H1 (cell line): ENCODE measurements at regions not wholly inside any gene's neighbourhood (a gene's known extent, or its start where the extent isn't known, plus 50 kb on each side); places are given as distances from the start of the nearest gene placed in this dataset.

ENCODE experiments used
- CTCF ChIA-PET: fragments of 300-600 bp; sonication (Branson Sonifier 250); formaldehyde crosslinking; loops from one replicate; lab custom pipeline; 2021; ENCODE audit not compliant: partially characterized antibody; lab: Charles Lee
- POLR2A ChIA-PET: fragments of 300-600 bp; sonication (Branson Sonifier 250); formaldehyde crosslinking; loops from one replicate; lab custom pipeline; 2021; ENCODE audit warnings: inconsistent platforms; ENCODE audit not compliant: partially characterized antibody; lab: Charles Lee
- DNase-seq, 2 experiments: peaks; one replicate each; pipeline versions ENCODE4 v3.0.0 to v3.0.0-alpha.2; 2010 to 2022; ENCODE audit warnings: low spot score in 2 of 2, low read depth in 1 of 2, mixed read lengths in 1 of 2
- FAIRE-seq: peaks from 2 replicates; lab custom pipeline; 2011; peaks lifted over from hg19 to GRCh38; lab: Jason Lieb, UNC
- H2AFZ ChIP-seq: 2 replicates; pipeline ENCODE4 v1.8.1; 2012; ENCODE audit warnings: low read length, inconsistent platforms
- H2AK5ac ChIP-seq: 2 replicates; pipeline ENCODE4 v1.6.1; 2013; ENCODE audit warnings: low read depth, low read length
- H2BK120ac ChIP-seq: replicated peaks from 2 replicates; pipeline ENCODE3; 2013; ENCODE audit warnings: low read depth, low read length, inconsistent platforms
- H2BK12ac ChIP-seq: 2 replicates; pipeline ENCODE4 v1.6.1; 2013; ENCODE audit warnings: low read depth, low read length
- H2BK15ac ChIP-seq: 2 replicates; pipeline ENCODE4 v1.6.1; 2013; ENCODE audit warnings: low read length
- H2BK20ac ChIP-seq: 2 replicates; pipeline ENCODE4 v1.6.1; 2013; ENCODE audit warnings: low read length
- H2BK5ac ChIP-seq: 2 replicates; pipeline ENCODE4 v1.6.1; 2013; ENCODE audit warnings: low read depth, low read length
- H3K14ac ChIP-seq: 2 replicates; pipeline ENCODE4 v1.6.1; 2013; ENCODE audit warnings: inconsistent platforms; ENCODE audit not compliant: insufficient read length
- H3K18ac ChIP-seq: 2 replicates; pipeline ENCODE4 v1.6.1; 2013; ENCODE audit warnings: low read length; ENCODE audit errors: extremely low read depth
- H3K23ac ChIP-seq: 2 replicates; pipeline ENCODE4 v1.6.1; 2013; ENCODE audit warnings: inconsistent platforms; ENCODE audit not compliant: insufficient read length
- H3K23me2 ChIP-seq: 2 replicates; pipeline ENCODE4 v1.6.1; 2013; ENCODE audit warnings: low read depth, low read length
- H3K27ac ChIP-seq: 2 replicates; pipeline ENCODE4 v1.6.1; 2011; ENCODE audit warnings: low read depth, low read length, inconsistent platforms
- H3K27me3 ChIP-seq, 4 experiments: replicated peaks in 1 of 4; 1 replicate in 1 of 4; 2 replicates in 3 of 4; pipeline versions ENCODE4 v1.6.1 to v1.8.1; 2011 to 2013; ENCODE audit warnings: low read length in 3 of 4, mild to moderate bottlenecking in 3 of 4, inconsistent platforms in 2 of 4, mixed read lengths in 2 of 4, moderate library complexity in 1 of 4; ENCODE audit not compliant: control insufficient read depth in 3 of 4, insufficient read depth in 3 of 4; ENCODE audit errors: extremely low read depth in 1 of 4
- H3K36me3 ChIP-seq, 4 experiments: 2 replicates each; pipeline versions ENCODE4 v1.6.1 to v1.8.1; 2011 to 2013; ENCODE audit warnings: mild to moderate bottlenecking in 4 of 4, low read length in 3 of 4, moderate library complexity in 2 of 4, control low read depth in 1 of 4, inconsistent platforms in 1 of 4; ENCODE audit not compliant: insufficient read depth in 4 of 4, control insufficient read depth in 2 of 4
- H3K4ac ChIP-seq: replicated peaks from 2 replicates; pipeline ENCODE3; 2013; ENCODE audit warnings: low read length, low read depth, mixed read lengths, inconsistent platforms; ENCODE audit not compliant: insufficient read length
- H3K4me1 ChIP-seq, 4 experiments: replicated peaks in 1 of 4; 1 replicate in 1 of 4; 2 replicates in 3 of 4; pipeline versions ENCODE4 v1.6.1 to v1.8.1; 2011 to 2013; ENCODE audit warnings: low read length in 3 of 4, inconsistent platforms in 2 of 4, mixed read lengths in 1 of 4; ENCODE audit not compliant: insufficient read depth in 4 of 4, control insufficient read depth in 3 of 4
- H3K4me2 ChIP-seq, 2 experiments: 2 replicates each; pipeline versions ENCODE4 v1.6.1 to v1.8.1; 2011 to 2013; ENCODE audit warnings: low read depth in 2 of 2, low read length in 2 of 2, control low read depth in 1 of 2, inconsistent platforms in 1 of 2, mild to moderate bottlenecking in 1 of 2; ENCODE audit not compliant: insufficient read depth in 1 of 2
- H3K4me3 ChIP-seq, 4 experiments: fragments of 200-600, 300-600 bp in 1 of 4; sonication (generic), shearing (Covaris generic), sonication (Bioruptor Twin) in 1 of 4; 2 replicates each; pipeline versions ENCODE4 v1.5.1 to v1.8.1; 2011 to 2016; ENCODE audit warnings: low read length in 4 of 4, low read depth in 3 of 4, control low read depth in 2 of 4, inconsistent platforms in 2 of 4, mild to moderate bottlenecking in 2 of 4, mixed read lengths in 1 of 4, moderate library complexity in 1 of 4; ENCODE audit not compliant: insufficient read depth in 2 of 4; ENCODE audit errors: extremely low read depth in 1 of 4
- H3K56ac ChIP-seq: replicated peaks from 2 replicates; pipeline ENCODE3; 2013; ENCODE audit warnings: low read depth, mild to moderate bottlenecking, mixed read lengths, low read length, inconsistent platforms; ENCODE audit not compliant: insufficient read length
- H3K79me1 ChIP-seq: 2 replicates; pipeline ENCODE4 v1.6.1; 2013; ENCODE audit warnings: low read depth, low read length, control low read depth
- H3K79me2 ChIP-seq, 2 experiments: 2 replicates each; pipeline versions ENCODE4 v1.6.1 to v1.8.1; 2012 to 2013; ENCODE audit warnings: low read length in 2 of 2, mild to moderate bottlenecking in 2 of 2, inconsistent platforms in 1 of 2; ENCODE audit not compliant: insufficient read depth in 2 of 2, control insufficient read depth in 1 of 2
- H3K9ac ChIP-seq, 4 experiments: replicated peaks in 1 of 4; 1 replicate in 1 of 4; 2 replicates in 3 of 4; pipeline versions ENCODE4 v1.6.1 to v1.8.1; 2011 to 2013; ENCODE audit warnings: low read depth in 3 of 4, low read length in 3 of 4, control low read depth in 2 of 4, mild to moderate bottlenecking in 2 of 4, moderate library complexity in 2 of 4, inconsistent platforms in 1 of 4; ENCODE audit errors: extremely low read depth in 1 of 4
- H3K9me3 ChIP-seq, 2 experiments: 2 replicates each; pipeline versions ENCODE4 v1.6.1 to v1.8.1; 2012 to 2013; ENCODE audit warnings: mild to moderate bottlenecking in 2 of 2, moderate library complexity in 2 of 2, control low read depth in 1 of 2, inconsistent platforms in 1 of 2, low read depth in 1 of 2, low read length in 1 of 2, mixed read lengths in 1 of 2; ENCODE audit not compliant: insufficient read depth in 2 of 2
- H4K20me1 ChIP-seq, 2 experiments: replicated peaks in 1 of 2; 2 replicates each; pipeline versions ENCODE3 to v1.8.1; 2011 to 2013; ENCODE audit warnings: inconsistent platforms in 2 of 2, low read length in 2 of 2, mild to moderate bottlenecking in 1 of 2; ENCODE audit not compliant: insufficient read depth in 2 of 2, control insufficient read depth in 1 of 2
- H4K5ac ChIP-seq: 2 replicates; pipeline ENCODE4 v1.6.1; 2013; ENCODE audit warnings: low read length, low read depth, mixed read lengths, inconsistent platforms; ENCODE audit not compliant: insufficient read length
- H4K8ac ChIP-seq: 2 replicates; pipeline ENCODE4 v1.8.0; 2013; ENCODE audit warnings: mild to moderate bottlenecking, moderate library complexity, low read length, inconsistent platforms; ENCODE audit not compliant: insufficient read depth; ENCODE audit errors: extremely low read depth
- H4K91ac ChIP-seq: replicated peaks from 2 replicates; pipeline ENCODE3; 2013; ENCODE audit warnings: low read length, mixed read lengths, inconsistent platforms; ENCODE audit not compliant: insufficient read length
- BCL11A ChIP-seq, 2 experiments: IDR thresholded peaks; one replicate each; pipeline ENCODE4 v1.6.1; 2011; ENCODE audit warnings: low read depth in 2 of 2, low read length in 2 of 2, mild to moderate bottlenecking in 2 of 2
- GABPA ChIP-seq: IDR thresholded peaks from 2 replicates; pipeline ENCODE4 v1.6.1; 2011; ENCODE audit warnings: mild to moderate bottlenecking, low read length, moderate library complexity, borderline replicate concordance; ENCODE audit not compliant: insufficient read depth
- JUN ChIP-seq: IDR thresholded peaks from 2 replicates; pipeline ENCODE4 v1.6.1; 2011; ENCODE audit warnings: low read depth, mild to moderate bottlenecking, improper control_type of control experiment, low read length
- WGBS, 2 experiments: shearing (Covaris generic) in 1 of 2; methylation state at CpG; one replicate each; pipeline versions ENCODE4 v1.1.6 to v1.1.7; 2013 to 2015; ENCODE audit warnings: low lambda C conversion rate in 2 of 2, mixed read lengths in 2 of 2, inconsistent platforms in 1 of 2, low coverage in 1 of 2, missing lambda C conversion rate in 1 of 2; ENCODE audit not compliant: insufficient replicate concordance in 2 of 2, insufficient coverage in 1 of 2, insufficient read length in 1 of 2; ENCODE audit errors: extremely low coverage in 1 of 2, missing lambda C conversion rate in 1 of 2; 5-methylcytosine and 5-hydroxymethylcytosine counted together

DNA sequence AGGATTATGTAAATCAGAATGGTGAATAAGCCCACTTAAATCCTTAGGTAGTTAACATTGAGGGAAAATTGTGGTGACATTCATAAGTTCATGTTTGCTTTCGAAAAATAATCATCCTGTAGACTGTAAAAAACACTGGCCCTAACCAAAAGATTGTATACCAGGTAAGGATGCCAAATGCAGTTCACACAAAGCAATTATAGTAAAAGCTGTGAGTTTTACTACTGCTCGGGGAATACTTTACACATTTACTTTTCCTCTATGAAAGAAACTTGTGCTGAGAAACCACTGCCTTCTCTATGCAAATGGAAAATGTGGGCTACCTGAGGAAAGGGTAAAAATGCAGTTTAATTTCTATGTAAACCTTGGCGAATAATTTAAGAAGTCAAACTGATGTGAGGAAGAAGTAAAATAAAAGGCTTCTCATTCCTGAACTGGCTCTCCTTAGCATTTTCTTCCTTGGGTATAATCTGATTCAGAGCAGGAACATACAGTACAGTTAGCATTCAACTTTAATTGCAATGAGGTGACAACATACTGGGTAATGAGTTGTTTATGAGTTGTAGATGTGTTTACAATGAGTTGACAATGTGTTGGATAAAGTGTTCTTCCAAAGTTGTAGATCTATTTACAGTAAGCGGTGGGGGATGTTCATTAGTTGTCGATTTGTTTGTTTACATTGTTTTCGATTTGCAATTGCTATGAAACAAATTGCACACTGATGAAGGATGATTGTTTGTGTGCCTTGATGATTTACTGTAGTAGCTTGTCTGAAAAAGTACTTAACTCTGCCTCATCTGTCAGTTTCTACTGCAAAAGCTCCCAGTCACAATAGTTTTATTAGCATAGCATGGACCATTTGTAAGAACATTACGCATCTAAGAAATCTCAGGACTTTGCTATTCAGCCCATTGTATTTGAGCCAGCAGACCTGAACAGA, 453.0 kb upstream of the DPH6 start:
- no peak overlapping the region for H3K4me3 ChIP-seq
- H2BK5ac ChIP-seq: no peak overlapping the region
- no peak overlapping the region for H4K8ac ChIP-seq
- no peak overlapping the region for H4K5ac ChIP-seq
- H3K27me3 ChIP-seq: no peaks in the 10 kb centered on the region
- ChIA-PET CTCF (no interaction called here), POLR2A (no interaction called here)
- no peak overlapping the region for H3K4me2 ChIP-seq
- no peak overlapping the region for H2BK15ac ChIP-seq
- H3K14ac ChIP-seq: no peak overlapping the region
- no peak overlapping the region for H3K23ac ChIP-seq
- H3K56ac ChIP-seq: no peak overlapping the region
- no peak overlapping the region for H2BK12ac ChIP-seq
- no peaks in the 10 kb centered on the region for H3K9me3 ChIP-seq
- H2AFZ ChIP-seq: no peak overlapping the region
- H2BK120ac ChIP-seq: no peak overlapping the region
- no peak overlapping the region for H3K9ac ChIP-seq
- no peak overlapping the region for H4K91ac ChIP-seq
- no peaks in the 10 kb centered on the region for H3K79me1 ChIP-seq
- DNase-seq: no peak
- no peak overlapping the region for H3K27ac ChIP-seq
- H3K4ac ChIP-seq: no peak overlapping the region
- H4K20me1 ChIP-seq: no peaks in the 10 kb centered on the region
- no peaks in the 10 kb centered on the region for H3K79me2 ChIP-seq
- H3K36me3 ChIP-seq: no peaks in the 10 kb centered on the region
- no peaks in the 10 kb centered on the region for H3K4me1 ChIP-seq
- H3K18ac ChIP-seq: no peak overlapping the region
- 88% methylated on average over 7 of the region's 7 CpGs; no CpG with 5 or more reads in 1 of the 2 experiments for WGBS, 2 experiments
- H3K23me2 ChIP-seq: no peaks in the 10 kb centered on the region
- no peak for FAIRE-seq
- no peak overlapping the region for H2AK5ac ChIP-seq
- no peak overlapping the region for H2BK20ac ChIP-seq
- no peak for TF ChIP-seq BCL11A (IDR thresholded peaks at IDR 0.05; ENCODE audit: low read depth in 2 of 2, low read length in 2 of 2)
- no peak for TF ChIP-seq GABPA
- TF ChIP-seq JUN: no peak
